Upper lobe of left lung (tissue), 4 donors: ENCODE measurements at regions not wholly inside any gene's neighbourhood (a gene's known extent, or its start where the extent isn't known, plus 50 kb on each side); places are given as distances from the start of the nearest gene placed in this dataset.

Experiments used
- POLR2A ChIP-seq, 4 donors: fragments of 450-650 bp; IDR thresholded peaks; one replicate each; pipeline ENCODE4 v1.5.1; 2016 to 2017; ENCODE audit warnings: antibody characterized with exemption in 4 of 4, mild to moderate bottlenecking in 2 of 4
- POLR2AphosphoS5 ChIP-seq, 2 donors: sonication (generic); formaldehyde crosslinking; IDR thresholded peaks; one replicate each; pipeline ENCODE4 v1.5.1; 2017; ENCODE audit warnings: antibody characterized with exemption in 2 of 2
- TF ChIP-seq, protein P1 (sequence below), 6 experiments: fragments of 450-650 bp in 4 of 6; fragments of 200-600 bp in 2 of 6; sonication (generic) in 2 of 6; IDR thresholded peaks; one replicate each; pipeline ENCODE4 v1.5.1; 2016 to 2019; ENCODE audit warnings: antibody characterized with exemption in 6 of 6

DNA sequence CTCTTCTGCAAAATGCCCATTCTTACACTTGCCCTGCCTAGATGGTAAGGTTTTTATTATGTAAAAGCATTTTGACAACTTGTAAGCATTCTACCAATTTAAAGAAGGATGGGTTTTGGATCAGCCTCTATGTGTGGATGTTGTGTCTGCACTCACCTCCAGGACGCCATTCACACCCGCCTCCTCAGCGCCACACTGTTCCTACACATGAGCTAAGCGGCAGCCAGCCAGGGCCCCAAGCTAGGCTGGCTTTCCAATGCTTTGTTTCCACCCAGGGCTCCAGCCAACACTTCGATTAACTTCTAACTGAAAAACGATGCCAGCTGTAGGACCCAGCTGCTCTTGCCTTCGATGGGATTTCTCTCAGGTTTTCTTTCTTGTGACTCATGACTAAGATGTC lies 73.3 kb upstream of the FZD7 start:
- TF ChIP-seq POLR2A (IDR thresholded peaks at IDR 0.05) (no peak), POLR2AphosphoS5 (IDR thresholded peaks at IDR 0.05) (no peak)
- TF ChIP-seq, protein P1, sequence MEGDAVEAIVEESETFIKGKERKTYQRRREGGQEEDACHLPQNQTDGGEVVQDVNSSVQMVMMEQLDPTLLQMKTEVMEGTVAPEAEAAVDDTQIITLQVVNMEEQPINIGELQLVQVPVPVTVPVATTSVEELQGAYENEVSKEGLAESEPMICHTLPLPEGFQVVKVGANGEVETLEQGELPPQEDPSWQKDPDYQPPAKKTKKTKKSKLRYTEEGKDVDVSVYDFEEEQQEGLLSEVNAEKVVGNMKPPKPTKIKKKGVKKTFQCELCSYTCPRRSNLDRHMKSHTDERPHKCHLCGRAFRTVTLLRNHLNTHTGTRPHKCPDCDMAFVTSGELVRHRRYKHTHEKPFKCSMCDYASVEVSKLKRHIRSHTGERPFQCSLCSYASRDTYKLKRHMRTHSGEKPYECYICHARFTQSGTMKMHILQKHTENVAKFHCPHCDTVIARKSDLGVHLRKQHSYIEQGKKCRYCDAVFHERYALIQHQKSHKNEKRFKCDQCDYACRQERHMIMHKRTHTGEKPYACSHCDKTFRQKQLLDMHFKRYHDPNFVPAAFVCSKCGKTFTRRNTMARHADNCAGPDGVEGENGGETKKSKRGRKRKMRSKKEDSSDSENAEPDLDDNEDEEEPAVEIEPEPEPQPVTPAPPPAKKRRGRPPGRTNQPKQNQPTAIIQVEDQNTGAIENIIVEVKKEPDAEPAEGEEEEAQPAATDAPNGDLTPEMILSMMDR (IDR thresholded peaks at IDR 0.05) = no peak
